ENCODE measurements at regions not wholly inside any gene's neighbourhood (a gene's known extent, or its start where the extent isn't known, plus 50 kb on each side); places are given as distances from the start of the nearest gene placed in this dataset.

GRCh38 chr13:105502193-105502592 lies 1033.3 kb downstream of the EFNB2 start:
- no peak for DNase-seq (ENCODE audit: low spot score in 2 of 2)
- no peaks in the 10 kb centered on the region for H3K36me3 ChIP-seq
- H3K4me1 ChIP-seq, result no peaks in the 10 kb centered on the region
- H3K4me3 ChIP-seq, result no peak overlapping the region
- no peaks in the 10 kb centered on the region for H3K27me3 ChIP-seq
- intact Hi-C loops (cut with DNase I; ENCODE audit: low total_unique reads), result no loop called here
- H3K27ac ChIP-seq, result no peak overlapping the region
- H3K9me3 ChIP-seq, result no peaks in the 10 kb centered on the region
- TF ChIP-seq CTCF (IDR thresholded peaks at IDR 0.05), result no peak
- TF ChIP-seq POLR2AphosphoS5 (IDR thresholded peaks at IDR 0.05), result no peak

- H3K27me3 ChIP-seq, result no peaks in the 10 kb centered on the region
- intact Hi-C loops (cut with DNase I; ENCODE audit: low total_unique reads), result no loop called here
- TF ChIP-seq POLR2A (IDR thresholded peaks at IDR 0.05), result no peak
- TF ChIP-seq POLR2AphosphoS5 (IDR thresholded peaks at IDR 0.05), result no peak
- no peak for TF ChIP-seq CTCF (IDR thresholded peaks at IDR 0.05)
- H3K36me3 ChIP-seq, result no peaks in the 10 kb centered on the region
- H3K27ac ChIP-seq, result no peak overlapping the region
- H3K4me3 ChIP-seq, result no peak overlapping the region
- H3K9me3 ChIP-seq, result no peaks in the 10 kb centered on the region
- no peak for DNase-seq (ENCODE audit: low spot score in 2 of 2)
- H3K4me1 ChIP-seq, result no peaks in the 10 kb centered on the region
Measured at GRCh38 chr13:105497597-105497996, 1037.9 kb downstream of the EFNB2 start.

- no peak for TF ChIP-seq CTCF (IDR thresholded peaks at IDR 0.05)
- TF ChIP-seq POLR2A (IDR thresholded peaks at IDR 0.05), result no peak
- no peak for TF ChIP-seq POLR2AphosphoS5 (IDR thresholded peaks at IDR 0.05)
- no peaks in the 10 kb centered on the region for H3K36me3 ChIP-seq
- intact Hi-C loops (cut with DNase I; ENCODE audit: low total_unique reads), result no loop called here
- H3K9me3 ChIP-seq, result no peaks in the 10 kb centered on the region
- no peak overlapping the region for H3K27ac ChIP-seq
- no peak for DNase-seq (ENCODE audit: low spot score in 2 of 2)
- no peak overlapping the region for H3K4me3 ChIP-seq
- H3K27me3 ChIP-seq, result no peaks in the 10 kb centered on the region
- no peaks in the 10 kb centered on the region for H3K4me1 ChIP-seq
Measured at GRCh38 chr13:105492216-105492615, 1043.2 kb downstream of the EFNB2 start.

- Histone ChIP-seq H3K27ac (no peak overlapping the region), H3K9me3 (no peaks in the 10 kb centered on the region), H3K36me3 (no peaks in the 10 kb centered on the region)
Measured at GRCh38 chr13:105491345-105491744, 1044.1 kb downstream of the EFNB2 start.

GRCh38 chr13:105485081-105485480 lies 1050.4 kb downstream of the EFNB2 start:
- intact Hi-C loops (cut with DNase I; ENCODE audit: low total_unique reads), result loop anchor here (5.0 kb wide), 1 partner anchor 583 kb away; no protein-coding TSS in a partner anchor
- Histone ChIP-seq H3K4me1 (no peaks in the 10 kb centered on the region), H3K4me3 (no peak overlapping the region)

More at GRCh38 chr13:105491345-105491744, 1044.1 kb downstream of the EFNB2 start:
- Histone ChIP-seq H3K27me3 (no peaks in the 10 kb centered on the region), H3K4me1 (no peaks in the 10 kb centered on the region), H3K4me3 (no peak overlapping the region)
- intact Hi-C loops (cut with DNase I; ENCODE audit: low total_unique reads), result no loop called here
- DNase-seq (ENCODE audit: low spot score in 2 of 2), result no peak
- no peak for TF ChIP-seq POLR2AphosphoS5 (IDR thresholded peaks at IDR 0.05)
- no peak for TF ChIP-seq CTCF (IDR thresholded peaks at IDR 0.05)
- no peak for TF ChIP-seq POLR2A (IDR thresholded peaks at IDR 0.05)

More at GRCh38 chr13:105485081-105485480, 1050.4 kb downstream of the EFNB2 start:
- TF ChIP-seq CTCF (IDR thresholded peaks at IDR 0.05) (no peak), POLR2AphosphoS5 (IDR thresholded peaks at IDR 0.05) (no peak), POLR2A (IDR thresholded peaks at IDR 0.05) (no peak)
- Histone ChIP-seq H3K9me3 (no peaks in the 10 kb centered on the region), H3K27me3 (no peaks in the 10 kb centered on the region), H3K36me3 (no peaks in the 10 kb centered on the region), H3K27ac (no peak overlapping the region)
- DNase-seq (ENCODE audit: low spot score in 2 of 2), result no peak

Data from breast epithelium (tissue), 4 donors.